PC-9 (cell line): ENCODE measurements at regions not wholly inside any gene's neighbourhood (a gene's known extent, or its start where the extent isn't known, plus 50 kb on each side); places are given as distances from the start of the nearest gene placed in this dataset.

Experiments used
- CTCF ChIP-seq: fragments of 200-600 bp; sonication (generic); conservative IDR thresholded peaks from 2 replicates; pipeline ENCODE4 v1.6.1; 2017; ENCODE audit warnings: mixed run types, antibody characterized with exemption, mild to moderate bottlenecking, moderate library complexity
- EZH2 ChIP-seq: fragments of 200-600 bp; sonication (generic); IDR thresholded peaks from 2 replicates; pipeline ENCODE4 v1.8.0; 2017; ENCODE audit warnings: antibody characterized with exemption, low read depth

DNA sequence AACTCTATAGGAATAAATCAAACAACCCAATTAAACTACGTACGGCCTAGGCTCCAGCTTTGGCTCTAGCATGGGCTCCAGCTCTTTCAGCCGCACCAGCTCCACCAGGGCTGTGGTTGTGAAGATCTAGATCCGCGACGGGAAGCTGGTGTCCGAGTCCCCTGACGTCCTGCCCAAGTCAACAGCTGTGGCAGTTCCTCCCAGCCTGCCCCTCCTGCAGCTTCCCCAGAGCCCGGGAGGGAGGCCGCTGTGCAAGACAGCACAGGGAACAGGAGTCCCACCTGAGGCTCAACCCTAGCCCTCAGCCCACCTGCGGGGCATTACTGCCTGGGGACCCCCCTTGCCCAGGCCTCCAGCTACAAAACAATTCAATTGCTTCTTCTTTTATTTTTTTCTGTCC, 2680.3 kb downstream of the PCDH7 start:
- no peak for TF ChIP-seq CTCF
- TF ChIP-seq EZH2 = no peak
